Choroid plexus epithelial cell (primary cell): ENCODE measurements at regions not wholly inside any gene's neighbourhood (a gene's known extent, or its start where the extent isn't known, plus 50 kb on each side); places are given as distances from the start of the nearest gene placed in this dataset.

Source experiments
- DNase-seq: peaks from one replicate; pipeline ENCODE4 v3.0.0-alpha.2; 2010; ENCODE audit warnings: low read depth
- H3K4me3 ChIP-seq: 2 replicates; pipeline ENCODE4 v1.5.1; 2011; ENCODE audit warnings: low read depth, mild to moderate bottlenecking, control low read depth, low read length, moderate library complexity
- CTCF ChIP-seq: conservative IDR thresholded peaks from 2 replicates; pipeline ENCODE4 v1.5.1; 2011; ENCODE audit warnings: low read depth, mild to moderate bottlenecking, control low read depth, inconsistent platforms, low read length, moderate library complexity

- TF ChIP-seq CTCF = no peak
- no peak overlapping the region for H3K4me3 ChIP-seq
These were observed 167.5 kb upstream of the CWC22 start for GRCh38 chr2:180174580-180174979.

DNA sequence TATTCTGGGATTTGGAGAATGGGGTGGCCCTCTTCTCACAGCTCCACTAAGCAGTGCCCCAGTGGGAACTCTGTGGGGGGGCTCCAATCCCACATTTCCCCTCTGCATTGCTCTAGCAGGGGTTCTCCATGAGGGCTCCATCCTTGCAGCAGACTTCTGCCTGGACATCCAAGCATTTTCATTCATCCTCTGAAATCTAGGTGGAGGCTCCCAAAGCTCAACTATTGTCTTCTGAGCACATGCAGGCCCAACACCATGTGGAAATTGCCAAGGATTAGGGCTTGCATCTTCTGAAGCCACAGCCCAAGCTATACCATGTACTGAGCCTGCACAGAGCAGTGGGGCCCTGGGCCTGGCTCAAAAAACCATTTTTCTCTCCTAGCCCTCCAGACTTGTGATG, 162.4 kb upstream of the CWC22 start:
- no peak for TF ChIP-seq CTCF
- DNase-seq = no peak
- H3K4me3 ChIP-seq = no peak overlapping the region

More at GRCh38 chr2:180174580-180174979, 167.5 kb upstream of the CWC22 start:
- no peak for DNase-seq

DNA sequence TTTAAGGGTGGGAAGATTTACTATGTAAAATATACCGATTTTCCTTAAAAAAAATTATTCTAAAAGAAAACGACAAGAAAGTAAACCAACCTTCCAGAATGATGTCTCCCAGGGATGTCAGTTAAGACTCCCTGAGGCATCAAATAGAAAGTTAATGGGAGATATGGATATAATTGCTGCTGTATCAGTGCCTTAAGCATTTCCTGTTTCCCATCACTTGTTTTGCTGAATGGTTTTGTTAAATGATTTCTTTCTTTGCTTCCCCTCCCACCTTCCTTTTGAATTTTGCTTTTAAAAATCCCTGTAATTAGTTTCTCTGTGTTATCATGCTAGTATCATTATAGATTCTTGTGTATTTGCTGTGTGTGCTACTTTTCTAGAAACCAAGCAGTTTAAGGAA, 154.3 kb upstream of the CWC22 start:
- H3K4me3 ChIP-seq = no peak overlapping the region
- no peak for TF ChIP-seq CTCF
- no peak for DNase-seq

GRCh38 chr2:180159921-180160320, 152.8 kb upstream of the CWC22 start:
- TF ChIP-seq CTCF = no peak
- no peak for DNase-seq
- no peak overlapping the region for H3K4me3 ChIP-seq

DNA sequence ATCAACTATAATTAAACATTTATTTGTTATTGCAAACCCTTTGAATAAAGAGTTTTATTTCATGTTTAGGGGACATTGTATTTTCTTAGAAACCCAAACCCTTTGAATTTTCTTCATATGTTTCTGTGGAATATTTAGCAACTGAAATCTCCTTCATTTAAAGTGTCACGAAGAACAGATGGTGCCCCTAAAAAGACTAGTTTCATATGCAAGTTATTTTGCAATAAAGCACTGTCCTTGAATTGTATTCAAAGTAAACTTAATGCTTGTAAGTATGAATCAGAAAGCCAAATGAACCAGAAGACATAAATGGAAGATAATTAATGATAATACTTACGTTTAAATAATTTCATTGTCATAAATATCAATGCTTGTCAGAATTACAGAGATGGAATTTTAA, 151.9 kb upstream of the CWC22 start:
- TF ChIP-seq CTCF = no peak
- no peak for DNase-seq
- no peak overlapping the region for H3K4me3 ChIP-seq

DNA sequence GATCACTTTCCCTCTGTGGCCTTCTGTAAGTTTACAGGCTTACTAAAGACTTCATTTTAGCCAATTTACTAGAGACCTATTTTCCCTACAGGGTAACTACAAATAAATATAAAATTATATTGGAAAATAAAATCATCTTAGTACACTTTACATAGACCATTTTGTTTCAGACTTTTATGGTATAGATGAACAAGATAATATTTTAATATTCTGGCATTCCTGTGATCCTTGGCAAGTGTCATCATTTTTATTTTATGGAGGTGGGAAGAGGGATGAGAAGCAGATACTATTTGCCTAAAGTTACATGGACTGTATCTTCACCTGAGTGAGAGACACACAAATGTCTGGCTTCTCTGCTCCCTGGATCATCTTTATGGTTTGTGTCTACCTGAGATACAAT, 149.6 kb upstream of the CWC22 start:
- no peak for TF ChIP-seq CTCF
- no peak overlapping the region for H3K4me3 ChIP-seq
- no peak for DNase-seq

GRCh38 chr2:180150606-180151005, 143.5 kb upstream of the CWC22 start:
- no peak overlapping the region for H3K4me3 ChIP-seq
- no peak for TF ChIP-seq CTCF
- DNase-seq = no peak
